ENCODE measurements at regions not wholly inside any gene's neighbourhood (a gene's known extent, or its start where the extent isn't known, plus 50 kb on each side); places are given as distances from the start of the nearest gene placed in this dataset.
A peak's percentile ranks its signal among the peaks of the same experiment; 100 is the strongest.

- Histone ChIP-seq H3K27ac (ENCODE audit: low read depth, low read length) (no peak overlapping the region), H2BK15ac (ENCODE audit: low read length) (no peak overlapping the region), H3K4ac (replicated peaks; ENCODE audit: insufficient read length, low read depth, low read length) (no peak overlapping the region), H3K9me3 (ENCODE audit: insufficient read depth in 2 of 2, low read depth in 1 of 2, low read length in 1 of 2) (no peaks in the 10 kb centered on the region), H3K23ac (ENCODE audit: insufficient read length) (no peak overlapping the region), H2BK120ac (replicated peaks; ENCODE audit: low read depth, low read length) (no peak overlapping the region), H3K18ac (ENCODE audit: extremely low read depth, low read length) (no peak overlapping the region), H4K8ac (ENCODE audit: extremely low read depth, insufficient read depth, low read length) (no peak overlapping the region), H3K4me3 (ENCODE audit: extremely low read depth in 1 of 4, insufficient read depth in 2 of 4, low read depth in 3 of 4, low read length in 4 of 4) (no peak overlapping the region), H3K79me2 (ENCODE audit: control insufficient read depth in 1 of 2, insufficient read depth in 2 of 2, low read length in 2 of 2) (no peaks in the 10 kb centered on the region), H3K36me3 (ENCODE audit: control insufficient read depth in 2 of 4, insufficient read depth in 4 of 4, low read length in 3 of 4) (no peaks in the 10 kb centered on the region), H2BK20ac (ENCODE audit: low read length) (no peak overlapping the region), H3K79me1 (ENCODE audit: low read depth, low read length) (no peaks in the 10 kb centered on the region), H2AK5ac (ENCODE audit: low read depth, low read length) (no peak overlapping the region), H3K9ac (replicated peaks in 1 of 4; ENCODE audit: extremely low read depth in 1 of 4, low read depth in 3 of 4, low read length in 3 of 4) (no peak overlapping the region), H4K91ac (replicated peaks; ENCODE audit: insufficient read length, low read length) (no peak overlapping the region), H2BK5ac (ENCODE audit: low read depth, low read length) (no peak overlapping the region), H3K56ac (replicated peaks; ENCODE audit: insufficient read length, low read depth, low read length) (no peak overlapping the region), H3K4me2 (ENCODE audit: insufficient read depth in 1 of 2, low read depth in 2 of 2, low read length in 2 of 2) (no peak overlapping the region), H3K14ac (ENCODE audit: insufficient read length) (no peak overlapping the region), H2BK12ac (ENCODE audit: low read depth, low read length) (no peak overlapping the region), H2AFZ (ENCODE audit: low read length) (peak overlapping the region; percentile 27; the same call in 1 of the 2 replicates), H4K20me1 (replicated peaks in 1 of 2; ENCODE audit: control insufficient read depth in 1 of 2, insufficient read depth in 2 of 2, low read length in 2 of 2) (no peaks in the 10 kb centered on the region), H3K4me1 (replicated peaks in 1 of 4; ENCODE audit: control insufficient read depth in 3 of 4, insufficient read depth in 4 of 4, low read length in 3 of 4) (no peaks in the 10 kb centered on the region), H3K27me3 (replicated peaks in 1 of 4; ENCODE audit: control insufficient read depth in 3 of 4, extremely low read depth in 1 of 4, insufficient read depth in 3 of 4, low read length in 3 of 4) (no peaks in the 10 kb centered on the region), H4K5ac (ENCODE audit: insufficient read length, low read depth, low read length) (no peak overlapping the region), H3K23me2 (ENCODE audit: low read depth, low read length) (no peaks in the 10 kb centered on the region)
- CTCF ChIA-PET (ENCODE audit: partially characterized antibody) = interaction anchor here (0.7 to 1.9 kb wide), 7 partner anchors 8 to 531 kb away, joined by 3 to 7 read pairs (median 3); no protein-coding TSS in a partner anchor
- TF ChIP-seq CEBPB (IDR thresholded peaks at IDR 0.05; ENCODE audit: low read depth, low read length) (no peak), RAD21 (IDR thresholded peaks at IDR 0.05 in 1 of 2, conservative IDR thresholded peaks at IDR 0.05 in 1 of 2; ENCODE audit: low read depth in 2 of 2, low read length in 2 of 2) (peak; percentile 50 to 60), CTCF (IDR thresholded peaks at IDR 0.05; ENCODE audit: control extremely low read depth in 1 of 3, insufficient read depth in 1 of 3, low read depth in 1 of 3, low read length in 3 of 3) (peak; percentile 46 to 61 (median 49))
- 83% methylated on average over 8 of the region's 8 CpGs; no CpG with 5 or more reads in 1 of the 2 experiments for WGBS, 2 experiments (ENCODE audit: extremely low coverage in 1 of 2, insufficient coverage in 1 of 2, insufficient read length in 1 of 2, insufficient replicate concordance in 2 of 2, low coverage in 1 of 2, low lambda C conversion rate in 2 of 2, missing lambda C conversion rate in 1 of 2)
- FAIRE-seq (no peak), DNase-seq (ENCODE audit: low read depth in 1 of 2, low spot score in 2 of 2) (no peak)
- POLR2A ChIA-PET (ENCODE audit: partially characterized antibody) = no interaction called here
Measured at GRCh38 chr10:117710181-117710798, 167.7 kb downstream of the EMX2 start.

All from H1 (cell line).